ENCODE measurements at regions not wholly inside any gene's neighbourhood (a gene's known extent, or its start where the extent isn't known, plus 50 kb on each side); places are given as distances from the start of the nearest gene placed in this dataset.

- Histone ChIP-seq H3K27me3 (ENCODE audit: insufficient read depth, low read length, poor library complexity, severe bottlenecking) (no peaks in the 10 kb centered on the region), H3K9me3 (ENCODE audit: insufficient read depth, low read depth, low read length) (no peaks in the 10 kb centered on the region), H3K36me3 (ENCODE audit: insufficient read depth, low read length) (no peaks in the 10 kb centered on the region), H4K20me1 (ENCODE audit: insufficient read depth, low read length, poor library complexity, severe bottlenecking) (no peaks in the 10 kb centered on the region), H3K4me1 (ENCODE audit: insufficient read depth, low read length, poor library complexity, severe bottlenecking) (no peaks in the 10 kb centered on the region), H3K79me2 (ENCODE audit: insufficient read depth, low read length) (no peaks in the 10 kb centered on the region), H2AFZ (ENCODE audit: low read length) (no peak overlapping the region), H3K9me2 (replicated peaks; ENCODE audit: low read depth, low read length) (no peaks in the 10 kb centered on the region), H3K9ac (ENCODE audit: low read depth, low read length, poor library complexity, severe bottlenecking) (no peak overlapping the region), H3K4me3 (ENCODE audit: low read length, poor library complexity, severe bottlenecking) (no peak overlapping the region), H3F3A (ENCODE audit: low read depth) (no peaks in the 10 kb centered on the region), H3K4me2 (ENCODE audit: low read depth, low read length, poor library complexity, severe bottlenecking) (no peak overlapping the region)
- TF ChIP-seq CTCF (conservative IDR thresholded peaks at IDR 0.05; ENCODE audit: low read length) (no peak), EZH2phosphoT487 (IDR thresholded peaks at IDR 0.05; ENCODE audit: borderline replicate concordance) (no peak)
Observed at GRCh38 chr2:192381082-192381481, 186.3 kb upstream of the TMEFF2 start.

GRCh38 chr2:192379736-192380135 lies 185.0 kb upstream of the TMEFF2 start:
- Histone ChIP-seq H3K9ac (ENCODE audit: low read depth, low read length, poor library complexity, severe bottlenecking) (no peak overlapping the region), H3K4me3 (ENCODE audit: low read length, poor library complexity, severe bottlenecking) (no peak overlapping the region), H4K20me1 (ENCODE audit: insufficient read depth, low read length, poor library complexity, severe bottlenecking) (no peaks in the 10 kb centered on the region), H3K27me3 (ENCODE audit: insufficient read depth, low read length, poor library complexity, severe bottlenecking) (no peaks in the 10 kb centered on the region), H3K4me1 (ENCODE audit: insufficient read depth, low read length, poor library complexity, severe bottlenecking) (no peaks in the 10 kb centered on the region), H3K79me2 (ENCODE audit: insufficient read depth, low read length) (no peaks in the 10 kb centered on the region), H2AFZ (ENCODE audit: low read length) (no peak overlapping the region), H3K9me3 (ENCODE audit: insufficient read depth, low read depth, low read length) (no peaks in the 10 kb centered on the region), H3K4me2 (ENCODE audit: low read depth, low read length, poor library complexity, severe bottlenecking) (no peak overlapping the region), H3K9me2 (replicated peaks; ENCODE audit: low read depth, low read length) (no peaks in the 10 kb centered on the region), H3F3A (ENCODE audit: low read depth) (no peaks in the 10 kb centered on the region), H3K36me3 (ENCODE audit: insufficient read depth, low read length) (no peaks in the 10 kb centered on the region)
- no peak for TF ChIP-seq EZH2phosphoT487 (IDR thresholded peaks at IDR 0.05; ENCODE audit: borderline replicate concordance)
- TF ChIP-seq CTCF (conservative IDR thresholded peaks at IDR 0.05; ENCODE audit: low read length): no peak

GRCh38 chr2:192377173-192377572 lies 182.4 kb upstream of the TMEFF2 start:
- Histone ChIP-seq H3K9me3 (ENCODE audit: insufficient read depth, low read depth, low read length) (no peaks in the 10 kb centered on the region), H3K4me2 (ENCODE audit: low read depth, low read length, poor library complexity, severe bottlenecking) (no peak overlapping the region), H3K9me2 (replicated peaks; ENCODE audit: low read depth, low read length) (no peaks in the 10 kb centered on the region), H3K4me3 (ENCODE audit: low read length, poor library complexity, severe bottlenecking) (no peak overlapping the region), H3F3A (ENCODE audit: low read depth) (no peaks in the 10 kb centered on the region), H3K4me1 (ENCODE audit: insufficient read depth, low read length, poor library complexity, severe bottlenecking) (no peaks in the 10 kb centered on the region), H3K36me3 (ENCODE audit: insufficient read depth, low read length) (no peaks in the 10 kb centered on the region), H2AFZ (ENCODE audit: low read length) (no peak overlapping the region), H4K20me1 (ENCODE audit: insufficient read depth, low read length, poor library complexity, severe bottlenecking) (no peaks in the 10 kb centered on the region), H3K27me3 (ENCODE audit: insufficient read depth, low read length, poor library complexity, severe bottlenecking) (no peaks in the 10 kb centered on the region), H3K9ac (ENCODE audit: low read depth, low read length, poor library complexity, severe bottlenecking) (no peak overlapping the region), H3K79me2 (ENCODE audit: insufficient read depth, low read length) (no peaks in the 10 kb centered on the region)
- no peak for TF ChIP-seq EZH2phosphoT487 (IDR thresholded peaks at IDR 0.05; ENCODE audit: borderline replicate concordance)
- TF ChIP-seq CTCF (conservative IDR thresholded peaks at IDR 0.05; ENCODE audit: low read length): no peak
